Fibroblast of lung (primary cell): ENCODE measurements at regions not wholly inside any gene's neighbourhood (a gene's known extent, or its start where the extent isn't known, plus 50 kb on each side); places are given as distances from the start of the nearest gene placed in this dataset.

Experiments used
- DNase-seq, 2 donors: peaks; one replicate each; pipeline versions ENCODE4 v3.0.0 to v3.0.0-alpha.2; 2010; ENCODE audit warnings: low read depth in 2 of 2
- H2AFZ ChIP-seq: 2 replicates; pipeline ENCODE4 v1.5.1; 2012; ENCODE audit warnings: low read length, control low read depth, inconsistent platforms
- H3K27ac ChIP-seq: 2 replicates; pipeline ENCODE4 v1.5.1; 2011; ENCODE audit warnings: low read length, control low read depth; ENCODE audit not compliant: insufficient read depth
- H3K27me3 ChIP-seq: 2 replicates; pipeline ENCODE4 v1.5.1; 2011; ENCODE audit warnings: mild to moderate bottlenecking, low read length; ENCODE audit not compliant: control insufficient read depth, insufficient read depth
- H3K36me3 ChIP-seq: 2 replicates; pipeline ENCODE4 v1.5.1; 2011; ENCODE audit warnings: low read length; ENCODE audit not compliant: control insufficient read depth, insufficient read depth
- H3K4me1 ChIP-seq: 2 replicates; pipeline ENCODE4 v1.5.1; 2011; ENCODE audit warnings: low read length; ENCODE audit not compliant: control insufficient read depth, insufficient read depth; ENCODE audit errors: extremely low read depth
- H3K4me2 ChIP-seq: 2 replicates; pipeline ENCODE4 v1.5.1; 2011; ENCODE audit warnings: low read length, control low read depth; ENCODE audit not compliant: insufficient read depth; ENCODE audit errors: extremely low read depth
- H3K4me3 ChIP-seq, 4 experiments: fragments of 200-600 bp in 1 of 4; sonication (generic) in 1 of 4; replicated peaks in 1 of 4; 2 replicates each; pipeline ENCODE4 v1.5.1; 2011 to 2016; ENCODE audit warnings: low read length in 4 of 4, low read depth in 3 of 4, mild to moderate bottlenecking in 3 of 4, control low read depth in 2 of 4, inconsistent platforms in 1 of 4, mixed read lengths in 1 of 4; ENCODE audit not compliant: insufficient read depth in 1 of 4; ENCODE audit errors: control extremely low read depth in 1 of 4
- H3K79me2 ChIP-seq: 2 replicates; pipeline ENCODE4 v1.5.1; 2012; ENCODE audit warnings: mild to moderate bottlenecking, low read length, inconsistent platforms; ENCODE audit not compliant: control insufficient read depth, insufficient read depth
- H3K9ac ChIP-seq: 2 replicates; pipeline ENCODE4 v1.5.1; 2011; ENCODE audit warnings: mild to moderate bottlenecking, low read length, control low read depth; ENCODE audit not compliant: insufficient read depth
- H3K9me3 ChIP-seq: 2 replicates; pipeline ENCODE4 v1.5.1; 2012; ENCODE audit warnings: low read depth, low read length; ENCODE audit not compliant: control insufficient read depth, insufficient read depth
- H4K20me1 ChIP-seq: 2 replicates; pipeline ENCODE4 v1.5.1; 2011; ENCODE audit warnings: low read length; ENCODE audit not compliant: control insufficient read depth, insufficient read depth; ENCODE audit errors: extremely low read depth
- EZH2 ChIP-seq: IDR thresholded peaks from 2 replicates; pipeline ENCODE4 v1.5.1; 2012; ENCODE audit warnings: low read length, control low read depth, mild to moderate bottlenecking; ENCODE audit errors: missing control alignments
- TF ChIP-seq, protein P1 (sequence below), 2 donors: IDR thresholded peaks in 1 of 2; conservative IDR thresholded peaks in 1 of 2; 1 replicate in 1 of 2; 2 replicates in 1 of 2; pipeline ENCODE4 v1.5.1; 2011 to 2012; ENCODE audit warnings: low read length in 2 of 2, control low read depth in 1 of 2, inconsistent platforms in 1 of 2, low read depth in 1 of 2, mild to moderate bottlenecking in 1 of 2

DNA sequence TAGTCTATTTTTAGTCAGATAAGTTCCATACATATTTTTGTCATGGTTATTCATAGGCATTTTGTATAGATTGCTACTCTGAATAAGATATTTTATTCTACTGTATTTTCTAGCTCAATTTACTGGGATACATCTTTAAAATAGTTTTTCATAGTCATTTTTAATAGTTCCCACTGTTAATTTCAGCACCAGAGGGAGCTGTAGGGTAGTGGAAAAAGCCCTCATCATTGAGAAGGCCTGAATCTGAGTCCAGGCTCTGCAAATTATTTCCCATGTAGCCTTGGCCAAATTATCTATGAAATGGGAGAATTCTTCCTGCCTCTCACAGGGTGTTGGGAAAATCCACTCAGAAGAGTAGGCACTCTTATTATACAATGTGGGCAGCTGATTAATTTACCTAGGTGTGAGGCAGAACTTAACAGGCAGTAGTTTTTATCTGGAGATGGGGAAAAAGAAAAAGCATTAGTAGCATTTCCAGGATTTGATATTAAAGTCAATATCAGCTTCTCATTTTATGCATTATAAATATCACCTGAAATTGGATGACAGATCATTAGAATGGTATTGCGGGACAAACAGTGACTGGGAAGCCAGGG, 102.9 kb upstream of the PAQR3 start:
- H3K36me3 ChIP-seq: no peaks in the 10 kb centered on the region
- no peaks in the 10 kb centered on the region for H3K79me2 ChIP-seq
- no peaks in the 10 kb centered on the region for H3K9me3 ChIP-seq
- no peak overlapping the region for H3K27ac ChIP-seq
- no peak overlapping the region for H3K4me2 ChIP-seq
- H3K9ac ChIP-seq: no peak overlapping the region
- no peaks in the 10 kb centered on the region for H3K4me1 ChIP-seq
- no peaks in the 10 kb centered on the region for H4K20me1 ChIP-seq
- H3K4me3 ChIP-seq: no peak overlapping the region
- H2AFZ ChIP-seq: no peak overlapping the region
- H3K27me3 ChIP-seq: no peaks in the 10 kb centered on the region
- TF ChIP-seq EZH2: no peak
- TF ChIP-seq, protein P1, sequence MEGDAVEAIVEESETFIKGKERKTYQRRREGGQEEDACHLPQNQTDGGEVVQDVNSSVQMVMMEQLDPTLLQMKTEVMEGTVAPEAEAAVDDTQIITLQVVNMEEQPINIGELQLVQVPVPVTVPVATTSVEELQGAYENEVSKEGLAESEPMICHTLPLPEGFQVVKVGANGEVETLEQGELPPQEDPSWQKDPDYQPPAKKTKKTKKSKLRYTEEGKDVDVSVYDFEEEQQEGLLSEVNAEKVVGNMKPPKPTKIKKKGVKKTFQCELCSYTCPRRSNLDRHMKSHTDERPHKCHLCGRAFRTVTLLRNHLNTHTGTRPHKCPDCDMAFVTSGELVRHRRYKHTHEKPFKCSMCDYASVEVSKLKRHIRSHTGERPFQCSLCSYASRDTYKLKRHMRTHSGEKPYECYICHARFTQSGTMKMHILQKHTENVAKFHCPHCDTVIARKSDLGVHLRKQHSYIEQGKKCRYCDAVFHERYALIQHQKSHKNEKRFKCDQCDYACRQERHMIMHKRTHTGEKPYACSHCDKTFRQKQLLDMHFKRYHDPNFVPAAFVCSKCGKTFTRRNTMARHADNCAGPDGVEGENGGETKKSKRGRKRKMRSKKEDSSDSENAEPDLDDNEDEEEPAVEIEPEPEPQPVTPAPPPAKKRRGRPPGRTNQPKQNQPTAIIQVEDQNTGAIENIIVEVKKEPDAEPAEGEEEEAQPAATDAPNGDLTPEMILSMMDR (conservative IDR thresholded peaks at IDR 0.05 in 1 of 2, IDR thresholded peaks at IDR 0.05 in 1 of 2; ENCODE audit: low read depth in 1 of 2, low read length in 2 of 2): peak; percentile 30 to 56
- peak; percentile 16 to 54 for DNase-seq

DNA sequence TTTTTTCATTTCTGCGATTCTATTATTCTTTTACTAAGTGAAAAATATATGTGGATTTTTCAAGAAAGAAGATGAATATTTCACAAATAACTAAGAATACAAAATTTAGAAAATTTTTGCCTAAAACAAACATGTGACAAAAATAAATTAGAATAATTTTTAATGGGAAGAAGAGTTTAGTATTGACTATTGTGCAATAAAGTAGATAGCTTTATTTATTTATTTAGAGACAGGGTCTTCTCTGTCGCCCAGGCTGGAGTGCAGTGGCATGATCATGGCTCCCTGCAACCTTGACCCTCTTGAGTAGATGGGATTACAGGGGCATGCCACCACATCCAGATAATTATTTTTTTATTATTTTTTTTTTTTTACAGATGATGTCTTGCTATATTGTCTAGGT, 95.3 kb upstream of the PAQR3 start:
- no peaks in the 10 kb centered on the region for H3K9me3 ChIP-seq
- no peak overlapping the region for H2AFZ ChIP-seq
- no peak overlapping the region for H3K9ac ChIP-seq
- no peaks in the 10 kb centered on the region for H3K36me3 ChIP-seq
- H3K4me2 ChIP-seq: no peak overlapping the region
- H3K27me3 ChIP-seq: no peaks in the 10 kb centered on the region
- no peaks in the 10 kb centered on the region for H3K79me2 ChIP-seq
- no peaks in the 10 kb centered on the region for H3K4me1 ChIP-seq
- DNase-seq: no peak
- no peak overlapping the region for H3K27ac ChIP-seq
- no peak overlapping the region for H3K4me3 ChIP-seq
- H4K20me1 ChIP-seq: no peaks in the 10 kb centered on the region
- no peak for TF ChIP-seq EZH2
- TF ChIP-seq, protein P1 (conservative IDR thresholded peaks at IDR 0.05 in 1 of 2, IDR thresholded peaks at IDR 0.05 in 1 of 2; ENCODE audit: low read depth in 1 of 2, low read length in 2 of 2): no peak

DNA sequence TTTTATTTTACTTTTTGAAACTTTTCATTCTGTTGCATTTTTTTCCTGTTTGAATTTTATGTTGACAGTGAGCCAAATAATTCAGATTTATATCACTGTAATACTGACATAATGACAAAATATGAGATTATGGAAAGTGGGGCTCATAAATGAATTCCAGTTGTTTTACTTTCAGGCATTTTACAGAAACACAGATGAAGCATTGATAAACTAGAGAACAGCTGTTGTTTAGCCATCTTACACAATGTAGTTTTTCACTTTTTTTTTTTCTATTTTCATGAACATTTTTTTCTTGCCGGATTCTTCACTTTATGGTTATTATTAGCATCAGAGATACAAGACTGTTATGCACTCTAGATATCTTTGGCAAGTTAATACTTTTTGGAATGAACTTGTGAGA, 91.7 kb upstream of the PAQR3 start:
- H2AFZ ChIP-seq: no peak overlapping the region
- H3K4me1 ChIP-seq: no peaks in the 10 kb centered on the region
- no peak overlapping the region for H3K27ac ChIP-seq
- H3K4me3 ChIP-seq: no peak overlapping the region
- no peak for DNase-seq
- H3K79me2 ChIP-seq: no peaks in the 10 kb centered on the region
- no peak overlapping the region for H3K9ac ChIP-seq
- no peaks in the 10 kb centered on the region for H3K9me3 ChIP-seq
- no peaks in the 10 kb centered on the region for H3K27me3 ChIP-seq
- H4K20me1 ChIP-seq: no peaks in the 10 kb centered on the region
- TF ChIP-seq, protein P1 (conservative IDR thresholded peaks at IDR 0.05 in 1 of 2, IDR thresholded peaks at IDR 0.05 in 1 of 2; ENCODE audit: low read depth in 1 of 2, low read length in 2 of 2): no peak
- no peak for TF ChIP-seq EZH2
- H3K4me2 ChIP-seq: no peak overlapping the region
- H3K36me3 ChIP-seq: no peaks in the 10 kb centered on the region
